ENCODE measurements at regions not wholly inside any gene's neighbourhood (a gene's known extent, or its start where the extent isn't known, plus 50 kb on each side); places are given as distances from the start of the nearest gene placed in this dataset.
A peak's percentile ranks its signal among the peaks of the same experiment; 100 is the strongest.

DNA sequence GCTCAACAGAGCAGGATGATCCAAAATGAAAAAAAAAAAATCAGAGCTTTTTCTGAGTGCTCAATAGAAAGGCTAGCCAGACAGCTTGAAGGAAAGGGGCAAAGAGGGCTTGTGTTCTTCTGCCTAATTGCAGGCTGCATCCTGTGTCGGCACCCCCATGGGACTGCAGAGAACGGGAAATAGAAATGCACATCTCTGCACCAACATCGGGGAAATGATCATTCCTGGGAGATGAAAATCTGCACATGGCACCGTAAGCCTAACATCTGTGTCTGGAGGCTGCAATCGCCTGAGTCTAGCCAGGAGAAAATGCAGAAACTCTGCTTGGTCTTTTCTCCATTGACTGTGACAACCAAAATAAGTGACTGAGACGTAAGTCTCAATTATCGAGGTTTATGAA, 243.9 kb downstream of the ICE1 start:
- Histone ChIP-seq H3K4me1 (no peaks in the 10 kb centered on the region), H3K4me3 (no peak overlapping the region), H3K36me3 (no peaks in the 10 kb centered on the region), H3K27ac (no peak overlapping the region), H3K27me3 (no peaks in the 10 kb centered on the region), H3K9me3 (no peaks in the 10 kb centered on the region)
- no peak for TF ChIP-seq POLR2A (IDR thresholded peaks at IDR 0.05)
- TF ChIP-seq, protein P1, sequence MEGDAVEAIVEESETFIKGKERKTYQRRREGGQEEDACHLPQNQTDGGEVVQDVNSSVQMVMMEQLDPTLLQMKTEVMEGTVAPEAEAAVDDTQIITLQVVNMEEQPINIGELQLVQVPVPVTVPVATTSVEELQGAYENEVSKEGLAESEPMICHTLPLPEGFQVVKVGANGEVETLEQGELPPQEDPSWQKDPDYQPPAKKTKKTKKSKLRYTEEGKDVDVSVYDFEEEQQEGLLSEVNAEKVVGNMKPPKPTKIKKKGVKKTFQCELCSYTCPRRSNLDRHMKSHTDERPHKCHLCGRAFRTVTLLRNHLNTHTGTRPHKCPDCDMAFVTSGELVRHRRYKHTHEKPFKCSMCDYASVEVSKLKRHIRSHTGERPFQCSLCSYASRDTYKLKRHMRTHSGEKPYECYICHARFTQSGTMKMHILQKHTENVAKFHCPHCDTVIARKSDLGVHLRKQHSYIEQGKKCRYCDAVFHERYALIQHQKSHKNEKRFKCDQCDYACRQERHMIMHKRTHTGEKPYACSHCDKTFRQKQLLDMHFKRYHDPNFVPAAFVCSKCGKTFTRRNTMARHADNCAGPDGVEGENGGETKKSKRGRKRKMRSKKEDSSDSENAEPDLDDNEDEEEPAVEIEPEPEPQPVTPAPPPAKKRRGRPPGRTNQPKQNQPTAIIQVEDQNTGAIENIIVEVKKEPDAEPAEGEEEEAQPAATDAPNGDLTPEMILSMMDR (IDR thresholded peaks at IDR 0.05): no peak
- no peak for DNase-seq

- no peak for DNase-seq
Observed at GRCh38 chr5:5666076-5666365, 243.5 kb downstream of the ICE1 start.

DNA sequence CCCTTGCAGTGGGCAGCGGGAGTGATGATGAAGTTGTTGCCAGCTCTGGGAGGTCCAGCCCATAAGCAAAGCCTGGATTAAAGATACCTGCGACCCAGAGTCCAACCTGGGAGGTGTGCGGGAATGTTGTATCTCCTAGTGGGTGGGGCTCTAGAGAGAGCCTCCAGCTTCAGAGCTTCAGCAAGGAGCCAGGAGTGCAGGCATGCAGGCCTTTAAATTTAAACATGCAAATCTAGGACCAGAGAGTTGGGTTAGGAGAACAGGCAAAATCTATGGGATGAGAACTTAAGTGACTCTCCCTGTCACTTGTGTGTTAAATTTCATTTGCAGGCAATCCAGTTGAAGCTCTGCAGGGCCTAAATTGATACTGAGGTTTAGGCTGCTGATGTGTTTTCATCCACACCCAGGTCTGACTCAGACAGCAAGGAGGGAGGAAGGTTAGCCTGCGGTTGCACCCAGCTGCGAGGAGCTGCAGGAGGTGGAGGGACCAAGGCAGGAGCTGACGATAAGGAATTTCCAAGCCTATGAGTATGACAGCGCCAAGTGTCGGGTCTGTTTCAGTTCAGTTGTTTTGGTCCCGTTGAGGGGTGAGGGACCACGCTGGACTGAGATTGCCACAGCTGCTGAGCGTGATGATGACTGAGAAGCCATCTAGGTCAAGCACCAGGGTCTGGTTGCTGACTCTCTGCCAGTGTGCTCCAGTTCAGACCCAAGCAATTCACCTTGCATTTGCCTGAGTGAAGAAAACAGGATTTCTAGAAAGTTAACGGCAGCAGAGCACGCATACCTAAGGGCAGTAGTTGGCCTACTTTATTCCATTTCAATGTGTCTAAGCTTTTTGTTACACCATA, 243.0 kb downstream of the ICE1 start:
- no peaks in the 10 kb centered on the region for H3K4me1 ChIP-seq
- TF ChIP-seq POLR2A (IDR thresholded peaks at IDR 0.05): no peak
- TF ChIP-seq, protein P1 (IDR thresholded peaks at IDR 0.05): no peak

More at GRCh38 chr5:5666076-5666365, 243.5 kb downstream of the ICE1 start:
- Histone ChIP-seq H3K4me1 (no peaks in the 10 kb centered on the region), H3K4me3 (no peak overlapping the region), H3K36me3 (no peaks in the 10 kb centered on the region), H3K27me3 (no peaks in the 10 kb centered on the region), H3K27ac (no peak overlapping the region), H3K9me3 (no peaks in the 10 kb centered on the region)
- TF ChIP-seq POLR2A (IDR thresholded peaks at IDR 0.05): no peak
- TF ChIP-seq, protein P1 (IDR thresholded peaks at IDR 0.05): no peak

GRCh38 chr5:5658889-5659465, 236.5 kb downstream of the ICE1 start:
- TF ChIP-seq, protein P1 (IDR thresholded peaks at IDR 0.05): no peak
- TF ChIP-seq POLR2A (IDR thresholded peaks at IDR 0.05): no peak
- no peak for DNase-seq
- Histone ChIP-seq H3K27ac (no peak overlapping the region), H3K4me1 (no peaks in the 10 kb centered on the region), H3K9me3 (no peaks in the 10 kb centered on the region), H3K27me3 (no peaks in the 10 kb centered on the region), H3K4me3 (no peak overlapping the region), H3K36me3 (no peaks in the 10 kb centered on the region)

More for the DNA sequence above, 243.0 kb downstream of the ICE1 start:
- Histone ChIP-seq H3K27me3 (no peaks in the 10 kb centered on the region), H3K27ac (no peak overlapping the region), H3K36me3 (no peaks in the 10 kb centered on the region), H3K4me3 (no peak overlapping the region), H3K9me3 (no peaks in the 10 kb centered on the region)
- DNase-seq: no peak

- no peaks in the 10 kb centered on the region for H3K9me3 ChIP-seq
- peak overlapping the region in 1 of 4 donors; percentile 35 for H3K27ac ChIP-seq
- no peaks in the 10 kb centered on the region for H3K36me3 ChIP-seq
- no peak overlapping the region for H3K4me3 ChIP-seq
- TF ChIP-seq POLR2A (IDR thresholded peaks at IDR 0.05): no peak
- TF ChIP-seq, protein P1 (IDR thresholded peaks at IDR 0.05): no peak
- peak in 1 of 3 donors; percentile 49 for DNase-seq
- no peaks in the 10 kb centered on the region for H3K4me1 ChIP-seq
- no peaks in the 10 kb centered on the region for H3K27me3 ChIP-seq
Observed at GRCh38 chr5:5658226-5658625, 235.7 kb downstream of the ICE1 start.

Data from Peyer's patch (tissue), 4 donors.